B cell (primary cell): ENCODE measurements at regions not wholly inside any gene's neighbourhood (a gene's known extent, or its start where the extent isn't known, plus 50 kb on each side); places are given as distances from the start of the nearest gene placed in this dataset.
"Not testable (repeated sequence)": the region's sequence is repeated elsewhere in the genome, so short reads cannot be mapped to it uniquely, and the experiment has no call there.

Source experiments
- ATAC-seq: fragments of 200-7000 bp; cut with Tn5 transposase; one replicate; pipeline ENCODE4 v1.10.0; 2021; ENCODE audit warnings: low read depth, mild to moderate bottlenecking, moderate number of reproducible peaks, moderate library complexity
- CTCF ChIA-PET: fragments of 350-600 bp; sonication (Branson Sonifier 250); formaldehyde crosslinking; loops from one replicate; lab custom pipeline; 2021; ENCODE audit warnings: antibody characterized with exemption, inconsistent platforms; lab: Charles Lee
- POLR2A ChIA-PET: fragments of 350-600 bp; sonication (Branson Sonifier 250); formaldehyde crosslinking; loops from one replicate; lab custom pipeline; 2021; ENCODE audit warnings: antibody characterized with exemption; lab: Charles Lee
- DNase-seq: peaks from one replicate; pipeline ENCODE4 v3.0.0; 2013
- H2AFZ ChIP-seq: 2 replicates; pipeline ENCODE4 v1.6.1; 2012; ENCODE audit warnings: mild to moderate bottlenecking, low read depth, low read length; ENCODE audit not compliant: insufficient read depth, poor library complexity, severe bottlenecking
- H3K27ac ChIP-seq, 2 donors: 1 replicate in 1 of 2; 2 replicates in 1 of 2; pipeline ENCODE4 v1.5.1; 2012 to 2013; ENCODE audit warnings: low read length in 2 of 2, mild to moderate bottlenecking in 2 of 2, moderate library complexity in 1 of 2
- H3K27me3 ChIP-seq, 4 experiments: fragments of 200-600 bp in 1 of 4; sonication (generic) in 1 of 4; replicated peaks in 1 of 4; 1 replicate in 2 of 4; 2 replicates in 2 of 4; pipeline versions ENCODE4 v1.6.1 to v1.7.0; 2013 to 2016; ENCODE audit warnings: low read length in 3 of 4, mild to moderate bottlenecking in 2 of 4, mixed read lengths in 1 of 4, moderate library complexity in 1 of 4; ENCODE audit not compliant: insufficient read depth in 4 of 4, control insufficient read depth in 3 of 4; ENCODE audit errors: control extremely low read depth in 1 of 4
- H3K36me3 ChIP-seq, 2 experiments: replicated peaks in 1 of 2; 1 replicate in 1 of 2; 2 replicates in 1 of 2; pipeline versions ENCODE4 v1.6.1 to v1.7.1; 2013; ENCODE audit warnings: low read length in 1 of 2; ENCODE audit not compliant: insufficient read depth in 2 of 2, control insufficient read depth in 1 of 2; ENCODE audit errors: control extremely low read depth in 1 of 2, extremely low read depth in 1 of 2
- H3K4me1 ChIP-seq, 2 donors: fragments of 200-600 bp in 1 of 2; sonication (generic) in 1 of 2; 1 replicate in 1 of 2; 2 replicates in 1 of 2; pipeline versions ENCODE4 v1.5.1 to v1.6.1; 2013 to 2017; ENCODE audit warnings: low read length in 2 of 2; ENCODE audit not compliant: control insufficient read depth in 2 of 2, insufficient read depth in 2 of 2
- H3K4me2 ChIP-seq: replicated peaks from 2 replicates; pipeline ENCODE3; 2012; ENCODE audit warnings: mild to moderate bottlenecking, low read depth, low read length; ENCODE audit not compliant: poor library complexity, severe bottlenecking
- H3K4me3 ChIP-seq, 5 experiments: fragments of 200-600 bp in 1 of 5; sonication (generic) in 1 of 5; 1 replicate in 3 of 5; 2 replicates in 2 of 5; pipeline versions ENCODE4 v1.5.1 to v1.7.0; 2011 to 2016; ENCODE audit warnings: low read length in 4 of 5, mild to moderate bottlenecking in 4 of 5, low read depth in 2 of 5, control low read depth in 1 of 5, moderate library complexity in 1 of 5; ENCODE audit not compliant: insufficient read depth in 1 of 5; ENCODE audit errors: control extremely low read depth in 1 of 5, extremely low read depth in 1 of 5
- H3K79me2 ChIP-seq: fragments of 200-600 bp; sonication (generic); one replicate; pipeline ENCODE4 v1.6.0; 2016; ENCODE audit warnings: low read length; ENCODE audit not compliant: control insufficient read depth, insufficient read depth
- H3K9ac ChIP-seq: fragments of 200-600 bp; sonication (generic); 2 replicates; pipeline ENCODE4 v1.6.1; 2017; ENCODE audit warnings: mild to moderate bottlenecking, low read length, moderate library complexity
- H3K9me3 ChIP-seq, 3 donors: one replicate each; pipeline versions ENCODE4 v1.6.1 to v1.7.1; 2013; ENCODE audit warnings: low read length in 2 of 3; ENCODE audit not compliant: control insufficient read depth in 2 of 3, insufficient read depth in 1 of 3; ENCODE audit errors: control extremely low read depth in 1 of 3
- H4K20me1 ChIP-seq: 2 replicates; pipeline ENCODE4 v1.6.0; 2012; ENCODE audit warnings: mild to moderate bottlenecking, low read length; ENCODE audit not compliant: insufficient read depth, control insufficient read depth, poor library complexity, severe bottlenecking
- H3K27ac Mint-ChIP-seq: one replicate; pipeline ENCODE4 v1.8.0; 2021; ENCODE audit warnings: mixed read lengths
- H3K27me3 Mint-ChIP-seq: one replicate; pipeline ENCODE4 v1.8.0; 2021; ENCODE audit warnings: mixed read lengths
- H3K4me1 Mint-ChIP-seq: one replicate; pipeline ENCODE4 v1.8.0; 2021; ENCODE audit warnings: mixed read lengths
- H3K4me3 Mint-ChIP-seq: one replicate; pipeline ENCODE4 v1.8.0; 2021; ENCODE audit warnings: mixed read lengths
- H3K9me3 Mint-ChIP-seq: one replicate; pipeline ENCODE4 v1.8.0; 2022; ENCODE audit warnings: mixed read lengths; ENCODE audit not compliant: insufficient read depth
- EZH2 ChIP-seq: IDR thresholded peaks from 2 replicates; pipeline ENCODE4 v1.6.1; 2012; ENCODE audit warnings: borderline replicate concordance, low read depth, mild to moderate bottlenecking, moderate library complexity, low read length; ENCODE audit not compliant: insufficient read depth, poor library complexity, severe bottlenecking
- WGBS: methylation state at CpG from one replicate; pipeline ENCODE4 v1.1.5; 2013; ENCODE audit warnings: missing lambda C conversion rate; ENCODE audit not compliant: insufficient coverage; 5-methylcytosine and 5-hydroxymethylcytosine counted together
- intact Hi-C: fragments of 100-400 bp; cut with micrococcal nuclease; formaldehyde crosslinking; loops from one replicate; pipeline ENCODE4 v1.10.0; 2022
- TF ChIP-seq, protein P1 (sequence below): fragments of 200-600 bp; IDR thresholded peaks from one replicate; pipeline ENCODE4 v1.8.0; 2022; ENCODE audit warnings: antibody characterized with exemption, mild to moderate bottlenecking

GRCh38 chr11:101835506-101836063 is 79.2 kb upstream of the CEP126 start:
- Mint-ChIP-seq H3K9me3 (no peaks in the 10 kb centered on the region), H3K27ac (no peak overlapping the region), H3K27me3 (no peaks in the 10 kb centered on the region), H3K4me1 (no peaks in the 10 kb centered on the region), H3K4me3 (no peak overlapping the region)
- CTCF ChIA-PET = no interaction called here
- WGBS = 80% methylated on average over 2 of the region's 3 CpGs
- no peak for DNase-seq
- Histone ChIP-seq H2AFZ (no peak overlapping the region), H3K27ac (no peak overlapping the region), H3K9me3 (no peaks in the 10 kb centered on the region), H4K20me1 (no peaks in the 10 kb centered on the region), H3K9ac (no peak overlapping the region), H3K4me1 (no peaks in the 10 kb centered on the region), H3K79me2 (no peaks in the 10 kb centered on the region), H3K36me3 (no peaks in the 10 kb centered on the region), H3K4me2 (no peak overlapping the region), H3K4me3 (no peak overlapping the region), H3K27me3 (no peaks in the 10 kb centered on the region)
- POLR2A ChIA-PET = no interaction called here
- intact Hi-C loops = no loop called here
- TF ChIP-seq, protein P1, sequence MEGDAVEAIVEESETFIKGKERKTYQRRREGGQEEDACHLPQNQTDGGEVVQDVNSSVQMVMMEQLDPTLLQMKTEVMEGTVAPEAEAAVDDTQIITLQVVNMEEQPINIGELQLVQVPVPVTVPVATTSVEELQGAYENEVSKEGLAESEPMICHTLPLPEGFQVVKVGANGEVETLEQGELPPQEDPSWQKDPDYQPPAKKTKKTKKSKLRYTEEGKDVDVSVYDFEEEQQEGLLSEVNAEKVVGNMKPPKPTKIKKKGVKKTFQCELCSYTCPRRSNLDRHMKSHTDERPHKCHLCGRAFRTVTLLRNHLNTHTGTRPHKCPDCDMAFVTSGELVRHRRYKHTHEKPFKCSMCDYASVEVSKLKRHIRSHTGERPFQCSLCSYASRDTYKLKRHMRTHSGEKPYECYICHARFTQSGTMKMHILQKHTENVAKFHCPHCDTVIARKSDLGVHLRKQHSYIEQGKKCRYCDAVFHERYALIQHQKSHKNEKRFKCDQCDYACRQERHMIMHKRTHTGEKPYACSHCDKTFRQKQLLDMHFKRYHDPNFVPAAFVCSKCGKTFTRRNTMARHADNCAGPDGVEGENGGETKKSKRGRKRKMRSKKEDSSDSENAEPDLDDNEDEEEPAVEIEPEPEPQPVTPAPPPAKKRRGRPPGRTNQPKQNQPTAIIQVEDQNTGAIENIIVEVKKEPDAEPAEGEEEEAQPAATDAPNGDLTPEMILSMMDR = no peak
- TF ChIP-seq EZH2 = no peak
- ATAC-seq = no peak

DNA sequence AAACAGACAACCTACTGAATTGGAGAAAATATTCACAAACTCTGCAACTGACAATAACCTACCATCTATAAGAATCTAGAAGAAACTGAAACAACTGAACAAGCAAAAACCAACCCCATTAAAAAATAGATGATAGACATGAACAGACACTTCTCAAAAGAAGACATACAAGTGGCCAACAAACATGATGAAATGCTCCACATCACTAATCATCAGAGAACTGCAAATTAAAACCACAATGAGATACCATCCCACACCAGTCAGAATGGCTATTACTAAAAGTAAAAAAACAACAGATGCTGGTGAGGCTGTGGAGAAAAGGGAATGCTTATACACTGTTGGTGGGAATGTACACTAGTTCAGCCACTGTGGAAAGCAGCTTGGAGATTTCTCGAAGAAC is 84.3 kb upstream of the CEP126 start:
- H3K27ac Mint-ChIP-seq, ATAC-seq, H3K4me1 Mint-ChIP-seq, H3K9me3 Mint-ChIP-seq, H3K9me3 ChIP-seq, H2AFZ ChIP-seq, H3K27me3 Mint-ChIP-seq, H3K4me2 ChIP-seq, H3K36me3 ChIP-seq, DNase-seq, intact Hi-C loops, H3K4me1 ChIP-seq, H3K9ac ChIP-seq, CTCF ChIA-PET, H3K79me2 ChIP-seq, POLR2A ChIA-PET, H4K20me1 ChIP-seq, H3K4me3 Mint-ChIP-seq, H3K4me3 ChIP-seq, H3K27me3 ChIP-seq, H3K27ac ChIP-seq: not testable (repeated sequence)
- no CpG with 5 or more reads among the region's 1 CpG for WGBS
